Natural killer cell treated with Interleukin-12 subunit alpha and Interleukin-12 subunit beta and Interleukin-15 and Interleukin-18, amount 100 ng/mL, for 72 hours (primary cell): ENCODE measurements at regions not wholly inside any gene's neighbourhood (a gene's known extent, or its start where the extent isn't known, plus 50 kb on each side); places are given as distances from the start of the nearest gene placed in this dataset.

Experiments
- ATAC-seq, 2 donors: fragments of 150-1000 bp; cut with Tn5 transposase in 1 of 2; sonication (Bioruptor Pico), chemical (Tn5 transposase) in 1 of 2; 2 replicates each; pipeline ENCODE4 v1.10.0; 2021
- DNase-seq: peaks from one replicate; pipeline ENCODE4 v3.0.0; 2022; ENCODE audit warnings: low spot score
- H3K27ac Mint-ChIP-seq, 2 donors: 1 replicate in 1 of 2; 2 replicates in 1 of 2; pipeline ENCODE4 v1.8.0; 2022; ENCODE audit warnings: mixed read lengths in 2 of 2, mild to moderate bottlenecking in 1 of 2, moderate library complexity in 1 of 2
- H3K27me3 Mint-ChIP-seq, 2 donors: 1 replicate in 1 of 2; 2 replicates in 1 of 2; pipeline ENCODE4 v1.8.0; 2022; ENCODE audit warnings: mixed read lengths in 2 of 2
- H3K36me3 Mint-ChIP-seq: one replicate; pipeline ENCODE4 v1.8.0; 2022; ENCODE audit warnings: mixed read lengths
- H3K4me1 Mint-ChIP-seq, 2 donors: 1 replicate in 1 of 2; 2 replicates in 1 of 2; pipeline ENCODE4 v1.8.0; 2022; ENCODE audit warnings: low read depth in 2 of 2, mixed read lengths in 2 of 2, mild to moderate bottlenecking in 1 of 2
- H3K4me3 Mint-ChIP-seq: one replicate; pipeline ENCODE4 v1.8.0; 2022; ENCODE audit warnings: mixed read lengths
- H3K9me3 Mint-ChIP-seq: 2 replicates; pipeline ENCODE4 v1.8.0; 2022; ENCODE audit warnings: mixed read lengths

GRCh38 chr4:123043013-123043412 lies 120.6 kb upstream of the NUDT6 start:
- ATAC-seq, result no peak
- DNase-seq, result no peak
- Mint-ChIP-seq H3K36me3 (peaks cover 45% of the 10 kb centered on the region), H3K4me1 (peaks cover 3 to 5% of the 10 kb centered on the region in 2 donors), H3K4me3 (no peak overlapping the region), H3K27me3 (no peaks in the 10 kb centered on the region), H3K9me3 (peaks cover 7% of the 10 kb centered on the region), H3K27ac (no peak overlapping the region)

DNA sequence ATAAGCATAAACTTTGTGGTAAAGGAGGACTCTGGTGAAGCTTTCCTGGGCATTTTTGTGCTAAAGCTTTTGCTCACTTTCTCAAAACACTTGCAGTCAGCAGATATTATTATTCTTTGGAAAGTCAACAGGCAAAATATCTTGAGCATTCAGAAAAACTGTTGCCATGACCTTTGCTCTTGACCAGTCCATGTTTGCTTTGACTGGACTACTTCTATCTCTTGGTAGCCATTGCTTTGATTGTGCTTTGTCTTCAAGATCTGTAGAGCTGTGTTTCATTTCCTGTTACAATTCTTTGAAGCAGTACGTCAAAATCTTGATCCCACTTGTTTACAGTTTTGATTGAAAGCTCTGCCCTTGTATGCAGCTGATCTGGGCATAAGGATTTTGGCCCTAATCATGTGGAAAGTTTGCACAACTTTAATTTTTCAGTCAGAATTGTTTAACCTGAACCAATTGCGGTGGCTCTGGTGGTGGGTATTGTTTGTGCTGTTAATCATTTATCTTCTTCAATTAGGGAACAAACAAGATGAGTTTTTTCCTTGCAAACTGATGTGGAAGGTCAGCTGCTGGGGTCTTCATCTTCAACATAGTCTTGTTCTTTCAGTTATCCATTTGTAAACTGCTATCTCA lies 121.5 kb upstream of the NUDT6 start:
- peaks cover 11% of the 10 kb centered on the region for H3K9me3 Mint-ChIP-seq
- DNase-seq, result no peak
- H3K27ac Mint-ChIP-seq, result no peak overlapping the region
- no peak overlapping the region for H3K4me3 Mint-ChIP-seq
- no peaks in the 10 kb centered on the region for H3K27me3 Mint-ChIP-seq
- H3K4me1 Mint-ChIP-seq, result peaks cover 3 to 5% of the 10 kb centered on the region in 2 donors
- no peak for ATAC-seq
- H3K36me3 Mint-ChIP-seq, result peaks cover 54% of the 10 kb centered on the region

GRCh38 chr4:123046096-123046495 lies 123.7 kb upstream of the NUDT6 start:
- peaks cover 3 to 13% of the 10 kb centered on the region in 2 donors for H3K4me1 Mint-ChIP-seq
- DNase-seq, result no peak
- H3K27me3 Mint-ChIP-seq, result no peaks in the 10 kb centered on the region
- H3K9me3 Mint-ChIP-seq, result peaks cover 11% of the 10 kb centered on the region
- no peak overlapping the region for H3K27ac Mint-ChIP-seq
- no peak for ATAC-seq
- no peak overlapping the region for H3K4me3 Mint-ChIP-seq
- peaks cover 67% of the 10 kb centered on the region for H3K36me3 Mint-ChIP-seq

GRCh38 chr4:123050018-123050417 lies 127.6 kb upstream of the NUDT6 start:
- H3K4me1 Mint-ChIP-seq, result peaks cover 6 to 17% of the 10 kb centered on the region in 2 donors
- H3K9me3 Mint-ChIP-seq, result peaks cover 19% of the 10 kb centered on the region
- H3K36me3 Mint-ChIP-seq, result peaks cover 54% of the 10 kb centered on the region
- H3K4me3 Mint-ChIP-seq, result no peak overlapping the region
- DNase-seq (no peak), ATAC-seq (no peak)
- no peaks in the 10 kb centered on the region for H3K27me3 Mint-ChIP-seq
- H3K27ac Mint-ChIP-seq, result no peak overlapping the region

DNA sequence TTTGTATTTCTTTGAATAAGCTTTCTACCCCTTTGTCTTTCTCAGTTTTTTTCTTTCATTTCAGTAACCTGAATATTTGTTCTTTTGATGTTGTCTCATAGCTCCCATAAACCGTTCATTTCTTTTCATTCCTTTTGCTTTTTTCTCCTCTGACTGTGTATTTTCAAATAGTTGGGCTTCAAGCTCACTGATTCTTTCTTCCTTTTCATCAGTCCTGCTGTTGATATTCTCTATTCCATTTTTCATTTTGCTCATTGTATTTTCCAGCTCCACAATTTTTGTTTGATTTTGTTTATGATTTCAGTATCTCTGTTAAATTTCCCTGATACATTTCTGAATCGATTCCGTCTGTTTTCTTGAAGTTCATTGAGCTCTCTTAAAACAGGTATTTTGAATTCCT lies 129.6 kb upstream of the NUDT6 start:
- Mint-ChIP-seq H3K27ac (no peak overlapping the region), H3K4me1 (peaks cover 4 to 17% of the 10 kb centered on the region in 2 donors), H3K9me3 (peaks cover 19% of the 10 kb centered on the region), H3K27me3 (no peaks in the 10 kb centered on the region), H3K4me3 (no peak overlapping the region), H3K36me3 (peaks cover 45% of the 10 kb centered on the region)
- ATAC-seq, result no peak
- no peak for DNase-seq

DNA sequence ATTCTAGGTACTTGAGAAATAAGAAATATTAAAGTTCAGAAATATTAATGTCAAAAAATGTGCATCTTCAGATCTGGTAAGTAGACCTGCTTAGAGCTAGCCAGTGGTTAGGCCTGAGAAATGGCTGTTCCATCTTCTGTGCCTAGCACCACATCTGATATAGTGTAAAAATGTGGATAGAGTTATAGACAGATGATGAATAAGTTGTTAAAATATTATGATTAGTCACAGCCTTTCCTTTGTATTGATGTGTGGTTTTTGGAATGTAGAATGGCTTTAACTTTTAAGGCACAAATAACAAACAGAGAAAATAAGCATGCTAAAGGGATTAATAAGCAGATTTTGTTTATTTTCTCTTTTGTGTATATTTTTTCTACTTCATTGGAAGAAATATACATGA lies 133.5 kb upstream of the NUDT6 start:
- Mint-ChIP-seq H3K27me3 (no peaks in the 10 kb centered on the region), H3K36me3 (peaks cover 26% of the 10 kb centered on the region)

GRCh38 chr4:123060039-123060770 lies 137.8 kb upstream of the NUDT6 start:
- Mint-ChIP-seq H3K36me3 (peaks cover 14% of the 10 kb centered on the region), H3K4me3 (no peak overlapping the region), H3K27ac (no peak overlapping the region), H3K27me3 (no peaks in the 10 kb centered on the region), H3K9me3 (no peaks in the 10 kb centered on the region), H3K4me1 (no peaks in the 10 kb centered on the region)
- ATAC-seq (no peak), DNase-seq (no peak)

More for the DNA sequence above, 133.5 kb upstream of the NUDT6 start:
- ATAC-seq (no peak), DNase-seq (no peak)
- Mint-ChIP-seq H3K4me1 (peaks cover 4% of the 10 kb centered on the region in 2 donors), H3K9me3 (peaks cover 11% of the 10 kb centered on the region), H3K4me3 (no peak overlapping the region), H3K27ac (no peak overlapping the region)

DNA sequence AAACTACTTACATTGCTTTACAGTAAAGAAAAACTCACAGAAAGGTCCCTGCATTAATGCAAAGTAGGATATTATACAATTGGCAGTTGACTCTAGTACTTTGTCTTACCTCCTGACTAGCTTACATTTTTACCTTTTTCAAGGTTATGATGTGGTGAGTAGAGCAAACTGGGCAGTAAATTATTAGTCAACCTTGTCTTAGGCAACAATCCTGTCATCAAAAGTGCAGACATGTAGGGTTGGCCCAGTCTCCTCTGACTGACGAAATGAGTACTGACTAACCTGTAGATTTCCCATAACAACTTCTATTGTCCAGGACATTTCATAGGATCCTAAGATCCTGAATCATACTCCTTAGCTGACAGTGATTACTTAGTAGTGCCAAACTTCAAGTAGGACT lies 142.0 kb upstream of the NUDT6 start:
- no peaks in the 10 kb centered on the region for H3K27me3 Mint-ChIP-seq
- H3K4me3 Mint-ChIP-seq, result no peak overlapping the region

GRCh38 chr4:123068081-123068480 lies 145.7 kb upstream of the NUDT6 start:
- no peaks in the 10 kb centered on the region for H3K9me3 Mint-ChIP-seq
- ATAC-seq, result no peak
- no peak overlapping the region for H3K27ac Mint-ChIP-seq
- H3K4me3 Mint-ChIP-seq, result no peak overlapping the region
- no peaks in the 10 kb centered on the region for H3K4me1 Mint-ChIP-seq
- no peaks in the 10 kb centered on the region for H3K27me3 Mint-ChIP-seq
- no peak for DNase-seq
- no peaks in the 10 kb centered on the region for H3K36me3 Mint-ChIP-seq

More for the DNA sequence above, 142.0 kb upstream of the NUDT6 start:
- no peak for ATAC-seq
- Mint-ChIP-seq H3K9me3 (no peaks in the 10 kb centered on the region), H3K36me3 (peaks cover 8% of the 10 kb centered on the region), H3K4me1 (no peaks in the 10 kb centered on the region), H3K27ac (no peak overlapping the region)
- no peak for DNase-seq

DNA sequence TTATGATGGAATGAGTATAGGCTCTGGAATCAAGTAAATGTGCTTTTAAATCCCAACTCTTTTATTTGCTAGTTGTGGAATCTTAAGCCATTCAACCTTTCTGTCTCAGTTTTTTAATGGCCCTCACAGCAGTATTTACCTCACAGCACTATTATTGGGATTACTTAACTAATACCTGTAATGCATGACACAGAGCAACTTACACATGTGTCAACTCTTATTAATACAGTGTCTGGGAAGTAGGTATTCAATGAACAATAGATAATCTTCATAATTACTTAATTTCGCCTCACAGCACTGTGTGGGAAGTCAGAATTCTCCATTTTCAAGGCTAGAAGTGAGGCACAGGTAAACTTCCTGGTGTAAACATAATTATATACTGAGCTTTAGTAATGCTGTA lies 149.7 kb upstream of the NUDT6 start:
- no peak overlapping the region for H3K4me3 Mint-ChIP-seq
- H3K4me1 Mint-ChIP-seq, result no peaks in the 10 kb centered on the region
- H3K36me3 Mint-ChIP-seq, result no peaks in the 10 kb centered on the region
- no peak for ATAC-seq
- H3K9me3 Mint-ChIP-seq, result no peaks in the 10 kb centered on the region
- DNase-seq, result no peak
- H3K27ac Mint-ChIP-seq, result no peak overlapping the region
- no peaks in the 10 kb centered on the region for H3K27me3 Mint-ChIP-seq

DNA sequence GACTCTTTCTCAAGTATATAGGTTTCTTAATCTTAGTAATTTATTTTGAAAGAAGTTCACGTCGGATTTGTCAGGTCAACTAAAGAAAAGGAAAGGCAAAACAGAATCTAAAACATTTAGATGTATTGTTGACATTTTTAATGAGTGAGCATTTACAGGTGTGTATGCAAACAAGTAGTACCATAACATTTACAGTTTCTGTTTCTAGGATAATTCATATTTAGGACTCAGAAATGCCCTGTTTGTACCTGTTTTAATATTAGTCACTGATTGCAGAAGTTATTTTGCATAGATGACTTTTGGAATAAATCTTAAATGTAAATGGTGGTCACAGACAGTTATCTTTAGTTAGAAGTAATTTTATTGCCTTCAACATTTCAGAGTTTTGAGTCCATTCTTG lies 151.3 kb upstream of the NUDT6 start:
- H3K4me3 Mint-ChIP-seq, result no peak overlapping the region
- no peaks in the 10 kb centered on the region for H3K36me3 Mint-ChIP-seq
- H3K9me3 Mint-ChIP-seq, result no peaks in the 10 kb centered on the region
- ATAC-seq, result no peak
- DNase-seq, result no peak
- H3K4me1 Mint-ChIP-seq, result no peaks in the 10 kb centered on the region
- H3K27ac Mint-ChIP-seq, result no peak overlapping the region
- no peaks in the 10 kb centered on the region for H3K27me3 Mint-ChIP-seq

- H3K27me3 Mint-ChIP-seq, result no peaks in the 10 kb centered on the region
- no peak overlapping the region for H3K27ac Mint-ChIP-seq
- no peak overlapping the region for H3K4me3 Mint-ChIP-seq
- H3K9me3 Mint-ChIP-seq, result no peaks in the 10 kb centered on the region
- no peak for ATAC-seq
- no peaks in the 10 kb centered on the region for H3K4me1 Mint-ChIP-seq
- peaks cover 6% of the 10 kb centered on the region for H3K36me3 Mint-ChIP-seq
- no peak for DNase-seq
Observed at GRCh38 chr4:123077330-123077729, 154.9 kb upstream of the NUDT6 start.

DNA sequence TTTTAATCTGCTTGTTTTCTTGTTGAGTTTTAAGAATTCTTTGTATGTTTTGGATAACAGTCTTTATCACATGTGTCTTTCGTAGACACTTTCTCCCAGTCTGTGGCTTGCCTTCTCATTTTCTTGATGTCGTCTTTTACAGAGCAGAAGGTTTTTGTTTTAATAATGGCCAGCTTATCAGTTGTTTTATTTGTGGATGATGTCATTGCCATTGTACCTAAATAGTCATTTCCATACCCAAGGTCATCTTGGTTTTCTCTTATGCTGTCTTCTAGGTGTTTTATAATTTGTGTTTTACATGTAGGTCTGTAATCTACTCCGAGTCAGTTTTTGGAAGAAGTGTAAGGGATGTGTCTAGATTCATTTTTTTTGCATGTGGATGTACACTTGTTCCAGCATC lies 159.6 kb upstream of the NUDT6 start:
- DNase-seq (no peak), ATAC-seq (no peak)
- peaks cover 15% of the 10 kb centered on the region for H3K36me3 Mint-ChIP-seq
- H3K4me3 Mint-ChIP-seq, result no peak overlapping the region
- H3K27ac Mint-ChIP-seq, result no peak overlapping the region
- H3K4me1 Mint-ChIP-seq, result no peaks in the 10 kb centered on the region
- no peaks in the 10 kb centered on the region for H3K27me3 Mint-ChIP-seq
- no peaks in the 10 kb centered on the region for H3K9me3 Mint-ChIP-seq

- no peaks in the 10 kb centered on the region for H3K9me3 Mint-ChIP-seq
- ATAC-seq (no peak), DNase-seq (no peak)
- no peak overlapping the region for H3K4me3 Mint-ChIP-seq
- peaks cover 0 to 1% of the 10 kb centered on the region in 2 donors for H3K4me1 Mint-ChIP-seq
- H3K27ac Mint-ChIP-seq, result no peak overlapping the region
- H3K27me3 Mint-ChIP-seq, result no peaks in the 10 kb centered on the region
- H3K36me3 Mint-ChIP-seq, result peaks cover 18% of the 10 kb centered on the region
Observed at GRCh38 chr4:123083646-123084045, 161.2 kb upstream of the NUDT6 start.
